Gastroesophageal sphincter (tissue), 4 donors: ENCODE measurements at regions not wholly inside any gene's neighbourhood (a gene's known extent, or its start where the extent isn't known, plus 50 kb on each side); places are given as distances from the start of the nearest gene placed in this dataset.

Experiments
- ATAC-seq: fragments of 150-250 bp; one replicate; pipeline ENCODE4 v1.9.1; 2016; ENCODE audit warnings: mild to moderate bottlenecking, moderate library complexity
- H3K27ac ChIP-seq, 4 donors: fragments of 200-600 bp; sonication (generic) in 3 of 4; 1 replicate in 3 of 4; 2 replicates in 1 of 4; pipeline ENCODE4 v1.5.1; 2016 to 2019
- H3K27me3 ChIP-seq: fragments of 200-600 bp; sonication (generic); one replicate; pipeline ENCODE4 v1.5.1; 2019
- H3K36me3 ChIP-seq, 2 donors: fragments of 200-600 bp; sonication (generic); one replicate each; pipeline ENCODE4 v1.5.1; 2019; ENCODE audit warnings: control low read depth in 1 of 2
- H3K4me1 ChIP-seq, 3 donors: fragments of 200-600 bp; sonication (generic); 1 replicate in 2 of 3; 2 replicates in 1 of 3; pipeline ENCODE4 v1.5.1; 2016 to 2019; ENCODE audit warnings: control low read depth in 2 of 3
- H3K4me3 ChIP-seq, 2 donors: fragments of 200-600 bp; sonication (generic); one replicate each; pipeline ENCODE4 v1.5.1; 2019; ENCODE audit warnings: mild to moderate bottlenecking in 1 of 2, moderate library complexity in 1 of 2
- H3K9me3 ChIP-seq, 3 donors: fragments of 200-600 bp; sonication (generic); one replicate each; pipeline ENCODE4 v1.5.1; 2017 to 2019; ENCODE audit warnings: control low read depth in 2 of 3
- CTCF ChIP-seq, 4 experiments: fragments of 200-600 bp in 2 of 4; fragments of 450-650 bp in 2 of 4; sonication (generic) in 1 of 4; IDR thresholded peaks; one replicate each; pipeline ENCODE4 v1.5.1; 2017 to 2019; ENCODE audit warnings: antibody characterized with exemption in 4 of 4, mild to moderate bottlenecking in 2 of 4, moderate library complexity in 2 of 4
- EP300 ChIP-seq: sonication (generic); formaldehyde crosslinking; IDR thresholded peaks from one replicate; pipeline ENCODE4 v1.6.1; 2017; ENCODE audit warnings: antibody characterized with exemption, mild to moderate bottlenecking
- POLR2A ChIP-seq, 2 donors: fragments of 450-650 bp; IDR thresholded peaks; one replicate each; pipeline ENCODE4 v1.6.1; 2017; ENCODE audit warnings: antibody characterized with exemption in 2 of 2, mild to moderate bottlenecking in 2 of 2, moderate library complexity in 1 of 2
- POLR2AphosphoS5 ChIP-seq: sonication (generic); formaldehyde crosslinking; IDR thresholded peaks from one replicate; pipeline ENCODE4 v1.6.1; 2017; ENCODE audit warnings: antibody characterized with exemption
- WGBS, 2 donors: methylation state at CpG; one replicate each; pipeline ENCODE4 v1.1.5; 2018; ENCODE audit warnings: low coverage in 1 of 2; 5-methylcytosine and 5-hydroxymethylcytosine counted together

- TF ChIP-seq CTCF (IDR thresholded peaks at IDR 0.05) (no peak), POLR2AphosphoS5 (no peak), EP300 (no peak), POLR2A (IDR thresholded peaks at IDR 0.05) (no peak)
- H3K4me3 ChIP-seq: no peak overlapping the region
- no peaks in the 10 kb centered on the region for H3K4me1 ChIP-seq
- no peak overlapping the region for H3K27ac ChIP-seq
- no peaks in the 10 kb centered on the region for H3K27me3 ChIP-seq
- H3K9me3 ChIP-seq: no peaks in the 10 kb centered on the region
- no peaks in the 10 kb centered on the region for H3K36me3 ChIP-seq
- ATAC-seq: no peak
Measured at GRCh38 chr4:103904123-103904522, 184.3 kb upstream of the TACR3 start.

GRCh38 chr4:103902730-103903129 lies 182.9 kb upstream of the TACR3 start:
- Histone ChIP-seq H3K27me3 (no peaks in the 10 kb centered on the region), H3K36me3 (no peaks in the 10 kb centered on the region), H3K4me1 (no peaks in the 10 kb centered on the region), H3K4me3 (no peak overlapping the region), H3K27ac (no peak overlapping the region), H3K9me3 (no peaks in the 10 kb centered on the region)
- WGBS, 2 donors: 81 to 94% methylated on average over 2 of the region's 2 CpGs
- TF ChIP-seq POLR2AphosphoS5: no peak
- TF ChIP-seq CTCF (IDR thresholded peaks at IDR 0.05): no peak
- TF ChIP-seq EP300: no peak
- no peak for TF ChIP-seq POLR2A (IDR thresholded peaks at IDR 0.05)
- ATAC-seq: no peak

- H3K9me3 ChIP-seq: no peaks in the 10 kb centered on the region
- H3K4me3 ChIP-seq: no peak overlapping the region
- no peak for ATAC-seq
- H3K27ac ChIP-seq: no peak overlapping the region
- no peaks in the 10 kb centered on the region for H3K27me3 ChIP-seq
- TF ChIP-seq CTCF (IDR thresholded peaks at IDR 0.05) (no peak), POLR2AphosphoS5 (no peak), POLR2A (IDR thresholded peaks at IDR 0.05) (no peak), EP300 (no peak)
- no peaks in the 10 kb centered on the region for H3K36me3 ChIP-seq
- no peaks in the 10 kb centered on the region for H3K4me1 ChIP-seq
Measured at GRCh38 chr4:103895876-103896465, 176.2 kb upstream of the TACR3 start.

- ATAC-seq: no peak
- H3K36me3 ChIP-seq: no peaks in the 10 kb centered on the region
- no peak overlapping the region for H3K4me3 ChIP-seq
- WGBS, 2 donors: 87 to 91% methylated on average over 3 of the region's 3 CpGs
- TF ChIP-seq CTCF (IDR thresholded peaks at IDR 0.05) (no peak), POLR2A (IDR thresholded peaks at IDR 0.05) (no peak), POLR2AphosphoS5 (no peak), EP300 (no peak)
- H3K27ac ChIP-seq: no peak overlapping the region
- H3K4me1 ChIP-seq: no peaks in the 10 kb centered on the region
- H3K27me3 ChIP-seq: no peaks in the 10 kb centered on the region
- H3K9me3 ChIP-seq: no peaks in the 10 kb centered on the region
Measured at GRCh38 chr4:103892586-103892985, 172.8 kb upstream of the TACR3 start.

GRCh38 chr4:103887191-103887590 lies 167.4 kb upstream of the TACR3 start:
- no peaks in the 10 kb centered on the region for H3K9me3 ChIP-seq
- ATAC-seq: no peak
- H3K36me3 ChIP-seq: no peaks in the 10 kb centered on the region
- TF ChIP-seq EP300 (no peak), POLR2A (IDR thresholded peaks at IDR 0.05) (no peak), CTCF (IDR thresholded peaks at IDR 0.05) (no peak), POLR2AphosphoS5 (no peak)
- H3K27me3 ChIP-seq: no peaks in the 10 kb centered on the region
- H3K4me3 ChIP-seq: no peak overlapping the region
- WGBS, 2 donors: 33 to 38% methylated on average over 1 of the region's 1 CpG
- no peak overlapping the region for H3K27ac ChIP-seq
- H3K4me1 ChIP-seq: no peaks in the 10 kb centered on the region
